ENCODE measurements at regions not wholly inside any gene's neighbourhood (a gene's known extent, or its start where the extent isn't known, plus 50 kb on each side); places are given as distances from the start of the nearest gene placed in this dataset.
"Not testable (repeated sequence)": the region's sequence is repeated elsewhere in the genome, so short reads cannot be mapped to it uniquely, and the experiment has no call there.

DNA sequence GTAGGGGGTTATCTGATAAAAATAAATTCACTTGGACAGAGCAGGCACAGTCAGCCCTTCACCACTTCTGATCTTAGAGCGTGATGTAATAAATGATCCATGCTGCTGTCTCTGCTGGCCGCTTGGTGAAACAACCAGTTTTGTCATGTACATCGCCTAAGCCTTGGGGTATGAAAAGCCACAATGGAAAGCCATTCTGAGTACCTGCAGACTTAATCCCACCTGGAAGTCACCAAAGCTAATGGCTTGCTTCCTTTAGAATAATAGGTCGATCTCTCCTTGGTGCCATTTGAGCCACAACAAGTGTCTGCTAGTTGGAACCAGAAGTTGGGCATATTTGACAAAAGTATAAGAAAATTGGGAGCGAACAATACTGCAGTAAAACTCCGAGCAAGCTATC is 1649.7 kb upstream of the SPRY2 start:
- FAIRE-seq (no peak), DNase-seq (ENCODE audit: low spot score in 2 of 2) (no peak)

DNA sequence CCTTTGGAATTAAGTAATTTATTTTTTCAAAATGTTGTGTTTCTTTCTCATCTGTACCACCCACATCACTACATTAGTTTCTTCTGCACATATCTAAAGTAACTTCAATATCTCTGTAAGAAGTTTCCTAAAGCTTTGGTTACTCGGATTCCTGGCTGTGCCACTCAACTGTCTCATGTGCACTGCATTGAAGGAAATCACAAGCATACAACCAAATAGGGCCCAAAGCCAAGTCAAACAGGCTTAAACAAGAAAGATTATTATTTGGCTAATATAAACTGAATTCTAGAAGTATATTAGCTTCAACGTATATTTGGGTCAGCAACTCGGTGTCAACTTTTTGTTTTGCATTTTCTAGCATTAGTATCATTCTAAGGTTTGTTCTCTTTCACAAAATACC is 1647.6 kb upstream of the SPRY2 start:
- DNase-seq (ENCODE audit: low spot score in 2 of 2) (no peak), FAIRE-seq (no peak)

DNA sequence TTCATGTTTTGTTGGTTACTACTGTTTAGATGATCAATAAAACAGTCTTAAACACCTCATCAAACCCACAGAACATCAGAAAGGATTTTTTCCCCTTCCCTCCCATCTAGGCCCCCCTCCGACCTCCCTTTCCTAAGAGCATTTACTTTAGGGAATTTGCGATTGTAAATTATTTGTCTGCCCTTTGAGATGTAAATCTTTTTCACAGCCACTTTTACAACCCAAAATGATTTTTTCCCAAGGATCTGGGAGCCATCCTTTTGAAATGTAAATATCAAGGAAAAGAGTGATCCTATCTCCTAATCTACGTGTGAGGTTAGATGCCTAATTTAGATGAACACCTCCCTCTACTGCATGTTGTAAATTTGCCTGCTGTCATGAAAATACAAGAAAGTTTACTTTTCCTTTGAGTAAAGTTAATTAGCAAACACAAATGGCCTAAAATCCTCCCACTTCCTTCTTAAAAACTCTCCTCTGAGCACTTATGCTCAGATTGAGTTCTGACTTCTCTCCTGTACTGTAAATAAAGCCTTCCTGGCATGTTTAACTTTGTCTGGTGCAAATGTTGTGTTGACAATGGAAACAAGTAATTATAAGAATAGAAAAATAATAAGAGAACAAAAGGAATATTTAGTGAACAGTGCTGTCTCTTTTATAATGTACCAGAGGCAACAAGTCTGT is 1646.9 kb upstream of the SPRY2 start:
- FAIRE-seq: no peak

DNA sequence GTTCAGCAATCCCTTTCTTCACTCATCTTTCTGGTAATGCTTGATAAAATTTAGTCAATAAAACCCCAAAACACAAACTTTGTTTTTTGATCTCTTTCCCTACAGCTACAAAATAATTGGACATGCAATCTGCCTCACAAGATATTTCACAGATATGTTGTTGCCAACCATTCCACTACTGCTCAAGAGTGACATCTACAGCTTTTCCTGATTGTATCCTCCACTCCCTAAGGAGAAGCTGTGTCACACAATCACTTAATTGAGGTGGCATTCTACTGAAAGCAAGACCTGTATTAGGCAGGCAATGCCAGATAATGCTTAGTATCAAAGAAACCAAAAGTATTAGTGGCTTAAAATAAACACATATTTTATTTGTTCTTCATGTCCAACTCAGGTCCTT is 1646.2 kb upstream of the SPRY2 start:
- DNase-seq (ENCODE audit: low spot score in 2 of 2) (no peak), FAIRE-seq (no peak)

More for the DNA sequence above, 1646.9 kb upstream of the SPRY2 start:
- no peak for DNase-seq (ENCODE audit: low spot score in 2 of 2)

DNA sequence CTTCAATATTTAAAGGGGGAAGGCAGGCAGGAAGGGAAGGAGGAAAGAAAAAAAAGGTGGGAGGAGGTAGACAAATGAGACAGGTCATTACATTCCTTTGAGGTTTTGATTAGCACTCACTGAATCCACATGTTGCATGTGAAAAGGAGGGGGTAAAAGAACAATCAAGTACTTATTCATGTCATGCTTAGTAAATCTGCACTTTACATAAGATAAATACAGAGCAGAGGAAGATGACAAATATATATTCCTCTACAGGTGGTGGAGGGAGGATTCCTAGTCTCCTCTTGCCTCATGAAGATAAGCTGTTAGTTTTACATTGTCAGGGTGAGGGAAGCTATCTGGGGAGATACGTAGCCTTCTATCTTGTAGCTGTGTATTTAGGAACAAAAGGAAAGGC is 1645.4 kb upstream of the SPRY2 start:
- FAIRE-seq (no peak), DNase-seq (ENCODE audit: low spot score in 2 of 2) (no peak)

DNA sequence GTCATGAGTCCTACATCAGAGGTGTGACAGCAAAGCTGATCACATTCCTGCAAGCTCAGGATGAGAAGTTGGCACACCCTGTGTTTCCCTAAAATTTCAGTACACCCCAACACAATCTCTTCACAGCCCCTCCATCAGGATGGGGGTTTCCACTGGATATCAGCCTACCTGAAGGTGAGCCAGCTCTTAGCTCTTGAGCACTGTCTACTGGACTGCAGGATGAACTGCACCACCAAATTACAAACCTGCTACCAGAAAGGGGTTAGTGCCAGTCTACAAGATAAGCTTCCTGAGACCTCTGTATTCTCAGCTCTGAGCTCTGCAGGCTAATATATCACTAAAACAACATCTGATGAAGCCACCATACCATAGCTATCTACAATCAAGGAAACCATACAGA is 1616.2 kb upstream of the SPRY2 start:
- no peak for FAIRE-seq
- no peak for DNase-seq (ENCODE audit: low spot score in 2 of 2)

DNA sequence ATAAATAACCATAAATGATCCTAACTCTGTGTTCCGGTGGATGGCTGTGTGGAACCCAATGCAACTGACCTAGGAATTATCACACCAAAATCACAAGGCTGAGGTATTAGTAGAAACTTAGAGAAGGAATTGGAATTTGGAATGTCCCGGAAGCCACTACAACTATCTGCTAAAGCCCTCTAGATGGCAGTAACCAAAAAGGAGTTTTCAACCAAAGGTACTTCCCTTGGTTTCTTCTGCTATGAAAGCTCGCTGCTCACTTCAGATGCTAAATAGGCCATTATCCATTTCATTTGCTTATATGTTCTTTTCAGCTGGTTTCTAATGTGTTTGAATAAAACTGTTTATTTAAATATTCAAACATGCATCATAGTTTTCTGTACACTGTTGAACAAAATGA is 1589.1 kb upstream of the SPRY2 start:
- FAIRE-seq (no peak), DNase-seq (ENCODE audit: low spot score in 2 of 2) (no peak)

DNA sequence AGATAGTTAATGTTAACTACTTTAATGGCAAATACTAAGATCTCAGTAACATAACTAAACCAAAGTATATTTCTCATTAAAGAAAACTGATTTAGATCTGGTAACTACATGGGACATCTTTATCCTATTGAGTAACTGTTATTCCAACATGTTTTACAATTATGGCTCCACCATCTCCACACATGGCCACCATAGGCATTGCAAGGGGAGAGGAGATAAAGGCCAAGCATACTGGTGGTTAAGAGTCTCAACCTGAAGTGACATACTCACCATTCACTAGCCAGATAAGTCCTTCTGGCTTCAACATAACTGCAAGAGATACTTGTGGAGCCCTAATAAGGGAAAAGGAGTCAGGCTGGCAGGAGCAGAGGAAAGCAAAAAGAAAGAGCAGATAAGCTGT is 1586.4 kb upstream of the SPRY2 start:
- FAIRE-seq (no peak), DNase-seq (ENCODE audit: low spot score in 2 of 2) (no peak)

DNA sequence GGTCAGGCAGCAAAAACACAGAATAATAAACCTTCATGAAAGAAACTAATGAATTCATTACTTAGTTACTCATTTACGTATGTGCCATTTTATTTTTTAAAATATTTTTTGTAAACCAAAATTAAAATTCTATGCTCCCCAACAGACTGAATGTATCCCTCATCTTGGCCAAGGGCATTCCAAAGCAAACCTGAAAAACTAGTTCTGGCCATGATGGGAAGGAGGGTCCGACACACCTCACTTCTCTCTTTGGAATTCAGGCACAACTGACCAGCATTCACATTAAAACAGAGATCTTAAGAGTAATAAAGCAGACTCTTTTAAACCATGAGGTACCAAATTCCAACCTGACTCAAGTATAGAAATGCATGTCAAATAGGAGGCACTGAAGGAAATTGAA is 1576.9 kb upstream of the SPRY2 start:
- no peak for FAIRE-seq
- no peak for DNase-seq (ENCODE audit: low spot score in 2 of 2)

DNA sequence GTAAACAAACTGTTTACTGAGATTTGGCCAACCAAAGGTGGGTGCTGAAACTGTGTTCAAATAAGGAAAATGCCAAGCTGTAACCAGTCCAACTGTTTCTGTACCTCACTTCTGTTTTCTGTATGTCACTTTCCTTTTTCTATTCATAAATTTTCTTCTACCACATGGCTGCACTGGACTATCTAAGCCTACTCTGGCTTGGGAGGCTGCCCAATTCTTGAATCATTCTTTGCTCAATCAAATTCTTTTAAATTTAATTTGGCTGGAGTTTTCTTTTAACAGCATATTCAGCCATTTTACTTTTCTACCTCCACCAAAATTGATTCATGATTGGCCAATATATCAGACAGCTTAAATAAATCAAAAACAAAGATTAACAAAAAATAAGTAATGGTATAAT is 1575.5 kb upstream of the SPRY2 start:
- FAIRE-seq (no peak), DNase-seq (ENCODE audit: low spot score in 2 of 2) (no peak)

DNA sequence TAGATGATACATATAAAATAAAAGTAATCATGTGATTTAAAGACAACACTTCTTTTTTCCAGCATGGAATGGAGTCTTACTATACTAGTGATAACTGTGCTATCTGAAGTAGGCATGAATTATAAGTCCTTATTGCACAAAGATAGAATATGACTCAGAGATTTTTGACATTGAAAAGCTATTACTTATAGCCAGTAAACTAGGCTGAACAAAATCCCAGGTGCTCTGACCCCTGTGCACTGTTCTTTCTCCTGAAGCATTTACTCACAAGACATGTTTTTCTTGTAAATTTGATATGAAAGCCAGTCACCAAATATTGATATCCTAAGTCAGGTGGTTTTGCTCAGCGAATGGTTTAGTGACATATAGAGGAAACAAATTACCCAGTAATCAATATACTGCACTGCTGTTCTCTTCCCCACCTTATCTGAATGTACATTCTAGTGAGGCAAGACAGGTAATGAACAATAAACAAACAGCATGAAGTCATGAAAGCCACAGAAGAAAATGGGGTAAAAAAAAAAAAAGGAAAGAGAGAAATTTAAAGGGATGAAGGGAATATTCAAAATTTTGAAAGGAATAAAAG is 1567.0 kb upstream of the SPRY2 start:
- FAIRE-seq (no peak), DNase-seq (ENCODE audit: low spot score in 2 of 2) (no peak)

DNA sequence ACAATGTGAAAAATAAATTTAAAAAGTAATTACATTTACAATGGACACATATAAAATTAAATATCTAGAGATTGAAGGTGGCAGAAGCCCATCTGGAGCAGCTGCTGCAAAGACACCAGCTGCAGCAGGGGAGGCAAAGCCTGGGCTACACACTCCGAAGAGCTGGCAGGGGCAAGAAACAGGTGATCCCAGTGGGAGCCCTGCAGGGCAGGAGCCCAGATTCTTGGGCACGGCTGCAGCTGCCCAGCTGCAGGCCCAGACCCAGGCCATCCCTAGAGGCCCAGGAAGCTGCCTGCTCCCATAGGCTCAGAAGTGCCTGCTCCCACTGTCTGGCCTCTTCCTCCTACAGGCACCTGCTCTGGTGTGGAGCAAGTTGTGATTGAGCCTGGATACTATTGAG is 1547.9 kb upstream of the SPRY2 start:
- FAIRE-seq (no peak), DNase-seq (ENCODE audit: low spot score in 2 of 2) (no peak)

DNA sequence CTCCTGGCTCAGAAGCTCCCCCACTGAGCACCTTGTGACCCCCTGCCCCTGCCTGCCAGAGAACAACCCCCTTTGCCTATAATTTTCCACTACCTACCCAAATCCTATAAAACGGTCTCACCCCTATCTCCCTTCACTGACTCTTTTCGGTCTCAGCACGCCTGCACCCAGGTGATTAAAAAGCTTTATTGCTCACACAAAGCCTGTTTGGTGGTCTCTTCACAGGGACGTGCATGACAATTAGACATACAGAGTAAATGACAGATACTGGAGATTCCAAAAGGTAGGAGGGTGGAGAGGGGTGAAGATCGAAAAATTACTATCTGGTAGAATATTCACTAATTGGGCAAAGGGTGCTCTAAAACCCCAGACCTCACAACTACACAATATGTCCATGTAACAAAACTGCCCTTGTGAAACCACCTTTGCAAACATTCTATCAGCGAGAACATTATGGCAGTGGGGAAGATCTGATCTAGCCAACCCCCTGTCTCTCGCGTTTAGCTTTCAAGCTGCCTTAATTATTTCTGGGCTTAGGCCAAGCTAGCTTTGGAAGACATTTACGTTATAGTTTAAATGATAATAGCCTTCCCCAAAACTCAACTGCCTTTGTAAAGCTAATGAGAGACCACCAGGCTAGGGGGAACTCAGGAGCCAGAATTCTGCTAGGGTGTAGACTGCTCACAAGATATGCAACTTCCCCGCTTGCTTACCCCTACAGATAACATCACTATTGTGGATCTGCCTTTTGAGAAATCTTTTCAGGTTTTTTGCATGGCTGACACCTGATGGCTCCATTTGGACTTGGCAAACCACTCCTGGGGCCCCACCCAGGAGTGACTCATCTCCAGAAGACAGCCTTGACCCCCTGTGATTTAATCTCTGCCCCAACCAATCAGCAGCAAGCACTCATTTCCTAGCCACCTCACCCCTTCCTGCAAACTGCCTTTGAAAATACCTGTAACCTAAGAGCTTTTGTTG is 1534.0 kb upstream of the SPRY2 start:
- DNase-seq (ENCODE audit: low spot score in 2 of 2) (no peak), FAIRE-seq (no peak)

DNA sequence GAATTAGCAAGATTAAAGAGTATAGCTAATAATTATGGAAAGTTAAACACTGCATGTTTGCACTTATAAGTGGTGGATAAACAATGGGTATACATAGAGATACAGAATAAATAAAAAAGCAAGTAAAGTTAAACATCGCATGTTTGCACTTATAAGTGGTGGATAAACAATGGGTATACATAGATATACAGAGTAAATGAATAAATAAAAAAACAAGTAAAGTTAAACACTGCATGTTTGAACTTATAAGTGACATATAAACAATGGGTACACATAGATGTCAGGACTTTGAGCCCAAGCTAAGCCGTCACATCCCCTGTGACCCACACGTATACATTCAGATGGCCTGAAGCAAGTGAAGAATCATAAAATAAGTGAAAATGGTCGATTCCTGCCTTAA is 1533.3 kb upstream of the SPRY2 start:
- no peak for FAIRE-seq

DNA sequence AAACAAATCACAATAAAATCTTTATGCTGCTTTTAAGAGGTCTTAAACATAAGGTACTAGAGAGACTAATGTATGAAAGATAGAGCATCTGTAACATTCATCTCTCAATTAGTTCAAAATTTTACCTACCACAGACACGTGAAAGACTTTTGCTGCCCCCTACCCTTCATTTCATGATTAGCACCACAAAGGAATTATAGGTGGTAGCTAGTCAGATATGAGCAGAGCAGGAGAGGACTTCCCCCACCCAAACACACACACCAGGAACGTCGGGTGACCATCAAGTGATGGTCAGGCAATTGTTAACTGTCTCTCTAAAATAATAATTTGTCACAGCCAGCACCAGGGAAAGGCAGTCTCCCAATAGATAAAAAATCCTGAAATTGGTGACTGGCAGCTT is 1531.7 kb upstream of the SPRY2 start:
- no peak for DNase-seq (ENCODE audit: low spot score in 2 of 2)
- no peak for FAIRE-seq

More for the DNA sequence above, 1533.3 kb upstream of the SPRY2 start:
- DNase-seq (ENCODE audit: low spot score in 2 of 2): no peak

DNA sequence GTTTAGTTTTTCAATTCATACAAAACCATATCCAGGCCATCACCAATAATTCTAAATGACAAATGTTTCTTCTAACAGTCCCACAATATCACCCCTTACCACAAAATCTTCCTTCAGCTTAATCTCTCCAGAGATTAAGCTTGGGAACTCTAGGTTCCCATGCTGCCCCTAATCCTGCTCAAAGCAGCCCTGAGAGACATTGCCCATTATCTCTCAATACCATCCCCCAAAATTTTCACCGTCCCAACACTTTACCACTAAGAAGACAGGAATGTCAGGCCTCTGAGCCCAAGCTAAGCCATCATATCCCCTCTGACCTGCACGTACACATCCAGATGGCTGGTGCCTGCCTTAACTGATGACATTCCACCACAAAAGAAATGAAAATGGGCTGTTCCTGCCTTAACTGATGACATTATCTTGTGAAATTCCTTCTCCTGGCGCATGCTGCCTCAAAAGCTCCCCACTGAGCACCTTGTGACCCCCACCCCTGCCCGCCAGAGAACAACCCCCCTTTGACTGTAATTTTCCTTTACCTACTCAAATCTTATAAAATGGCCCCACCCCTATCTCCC is 1530.9 kb upstream of the SPRY2 start:
- not testable (repeated sequence) for FAIRE-seq; DNase-seq (ENCODE audit: low spot score in 2 of 2)

DNA sequence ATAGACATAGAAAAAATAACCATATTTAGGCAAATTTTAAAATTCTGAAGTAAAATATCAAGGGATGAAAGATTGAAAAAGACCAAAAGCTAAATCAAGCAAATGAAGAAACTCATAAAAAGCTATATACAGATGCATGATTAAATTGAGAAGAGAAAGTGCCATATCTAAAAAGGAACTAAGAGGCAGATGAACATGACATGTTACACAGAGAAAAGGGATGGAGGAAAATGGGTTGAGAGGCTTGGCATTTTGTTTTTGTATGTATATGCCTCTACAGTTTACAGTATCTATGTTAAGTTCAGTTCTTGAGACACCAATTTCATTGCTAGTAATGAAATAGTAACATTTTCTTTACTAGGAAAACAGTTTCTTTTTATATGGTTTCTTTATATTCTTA is 1507.4 kb upstream of the SPRY2 start:
- no peak for DNase-seq (ENCODE audit: low spot score in 2 of 2)
- FAIRE-seq: no peak

DNA sequence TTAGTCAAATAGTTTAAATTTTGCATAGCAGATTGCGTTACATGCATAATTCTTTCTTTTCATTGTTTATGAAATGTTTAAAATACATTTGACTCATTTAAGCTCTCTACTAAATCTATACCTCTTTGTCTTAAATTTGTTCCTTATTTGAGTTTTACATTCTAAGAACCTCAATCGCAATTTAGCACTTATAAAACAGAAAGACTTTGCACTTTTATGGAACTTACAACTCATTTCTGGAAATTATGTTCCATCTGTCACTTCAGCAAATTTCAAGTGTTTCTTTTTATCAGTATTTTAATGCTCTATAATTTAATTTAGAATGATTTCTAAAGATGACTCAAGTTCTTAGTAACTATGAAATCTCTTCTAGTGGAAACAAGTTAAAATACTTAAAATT is 1505.8 kb upstream of the SPRY2 start:
- no peak for DNase-seq (ENCODE audit: low spot score in 2 of 2)
- no peak for FAIRE-seq

DNA sequence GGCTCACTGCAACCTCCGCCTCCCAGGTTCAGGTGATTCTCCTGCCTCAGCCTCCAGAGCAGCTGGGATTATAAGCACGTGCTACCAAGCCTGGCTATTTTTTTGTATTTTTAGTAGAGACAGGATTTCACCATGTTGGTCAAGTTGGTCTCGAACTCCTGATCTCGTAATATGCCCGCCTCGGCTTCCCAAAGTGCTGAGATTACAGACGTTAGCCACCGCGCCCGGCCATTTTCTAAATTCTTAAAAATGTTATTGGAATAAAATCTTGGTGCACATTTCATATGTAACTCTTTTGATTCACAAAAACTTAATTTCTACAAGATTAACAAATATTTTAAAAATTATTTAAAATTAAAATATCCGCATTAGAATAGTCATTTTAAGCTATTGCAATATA is 1480.3 kb upstream of the SPRY2 start:
- DNase-seq (ENCODE audit: low spot score in 2 of 2): no peak

DNA sequence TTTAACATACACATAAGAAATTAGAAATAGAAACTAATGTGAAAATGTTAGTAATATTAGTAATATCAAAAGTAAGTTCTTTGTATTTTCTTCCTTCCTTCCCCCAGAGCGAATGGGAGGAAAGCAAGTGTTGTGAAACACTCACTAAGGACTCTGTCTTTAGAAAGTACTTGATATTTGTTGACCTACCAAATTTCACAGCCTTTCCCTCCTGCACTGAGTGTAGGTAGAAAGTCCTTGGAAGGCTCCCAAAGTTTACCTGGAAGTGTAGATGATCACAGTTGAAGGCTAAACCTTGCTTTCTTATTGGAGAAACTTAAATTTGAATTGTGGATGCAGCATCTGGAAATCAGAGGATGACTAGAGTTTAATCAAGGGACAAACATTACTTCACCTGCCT is 1459.5 kb upstream of the SPRY2 start:
- no peak for DNase-seq (ENCODE audit: low spot score in 2 of 2)

More for the DNA sequence above, 1480.3 kb upstream of the SPRY2 start:
- FAIRE-seq: no peak

DNA sequence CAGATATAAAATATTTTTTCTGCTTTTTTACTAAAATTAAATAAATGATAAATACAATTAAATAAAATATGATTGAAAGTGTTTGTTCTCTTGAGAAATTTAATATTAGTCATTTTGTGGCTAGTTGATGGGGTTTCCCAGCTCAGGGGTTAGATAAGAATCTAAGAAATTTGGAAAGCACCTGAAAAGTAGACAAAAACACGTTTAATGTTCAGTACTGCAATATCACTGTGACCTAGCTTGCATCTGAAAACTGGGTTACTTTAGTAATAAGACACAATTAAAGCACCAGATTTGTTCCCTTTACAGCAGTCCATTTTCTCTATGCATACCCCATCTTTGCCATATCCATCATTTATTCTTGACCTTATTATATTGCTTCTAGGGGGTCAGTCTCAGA is 1454.8 kb upstream of the SPRY2 start:
- FAIRE-seq: no peak
- DNase-seq (ENCODE audit: low spot score in 2 of 2): no peak

More for the DNA sequence above, 1459.5 kb upstream of the SPRY2 start:
- no peak for FAIRE-seq

Data from frontal cortex (tissue), 3 donors.